H1 (cell line): ENCODE measurements at regions not wholly inside any gene's neighbourhood (a gene's known extent, or its start where the extent isn't known, plus 50 kb on each side); places are given as distances from the start of the nearest gene placed in this dataset.

ENCODE experiments used
- EZH2 ChIP-seq: fragments of 200-600 bp; sonication (generic); IDR thresholded peaks from 2 replicates; pipeline ENCODE4 v1.7.1; 2012; ENCODE audit warnings: low read depth, mild to moderate bottlenecking, moderate library complexity, low read length, inconsistent platforms; ENCODE audit not compliant: severe bottlenecking
- HDAC2 ChIP-seq, 2 experiments: fragments of 300-600 bp in 1 of 2; sonication (generic) in 1 of 2; IDR thresholded peaks; 2 replicates each; pipeline ENCODE4 v1.6.1; 2011 to 2012; ENCODE audit warnings: low read depth in 2 of 2, low read length in 2 of 2, mild to moderate bottlenecking in 2 of 2, moderate library complexity in 2 of 2, borderline replicate concordance in 1 of 2, inconsistent platforms in 1 of 2
- SUZ12 ChIP-seq: fragments of 200-600 bp; sonication (generic); IDR thresholded peaks from 2 replicates; pipeline ENCODE4 v1.6.1; 2012; ENCODE audit warnings: mild to moderate bottlenecking, inconsistent platforms, low read length, moderate library complexity, mixed read lengths
- TF ChIP-seq, protein P1 (sequence below): fragments of 300-600 bp; sonication (generic); IDR thresholded peaks from 2 replicates; pipeline ENCODE4 v1.7.1; 2012; ENCODE audit warnings: low read length, moderate library complexity, mild to moderate bottlenecking, inconsistent platforms; ENCODE audit not compliant: insufficient replicate concordance

DNA sequence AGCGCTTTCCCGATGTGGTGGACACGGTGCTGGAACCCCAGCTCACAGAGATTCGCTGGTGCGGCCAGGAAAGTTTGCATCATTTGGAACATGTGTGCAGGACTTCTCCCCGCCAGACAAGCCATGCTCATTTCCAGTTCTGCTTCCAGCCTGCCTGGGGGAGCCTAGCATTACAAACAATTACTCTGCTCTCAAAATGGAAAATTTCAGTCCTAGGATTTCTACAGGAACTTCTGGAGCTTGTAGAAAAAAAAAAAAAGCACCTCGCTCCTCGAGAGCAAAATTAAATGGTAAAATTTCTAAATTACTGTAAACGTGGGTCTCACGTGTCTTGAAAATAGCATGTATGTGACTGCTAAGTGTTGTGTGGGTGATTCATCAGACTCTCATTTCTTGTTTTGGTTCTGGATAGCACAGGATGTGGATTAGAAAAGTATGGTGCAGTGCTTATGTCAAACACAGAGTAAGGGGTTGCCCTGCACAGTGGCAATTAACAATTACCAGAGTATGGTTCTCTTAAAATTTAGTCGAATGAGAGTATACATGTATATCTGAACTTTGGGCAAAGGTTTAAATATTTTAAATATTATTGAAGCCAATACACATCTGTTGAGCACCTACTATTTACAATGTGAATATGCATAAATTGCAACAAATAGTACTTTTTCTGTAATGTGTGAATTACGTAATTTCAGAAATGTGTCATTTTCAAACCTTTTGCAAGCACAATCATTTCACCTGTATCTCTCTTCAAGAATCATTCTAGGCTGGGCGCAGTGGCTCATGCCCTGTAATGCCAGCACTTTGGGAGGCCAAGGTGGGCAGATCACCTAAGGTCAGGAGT lies 61.8 kb upstream of the PTGFRN start (continued):
- TF ChIP-seq HDAC2 (IDR thresholded peaks at IDR 0.05; ENCODE audit: borderline replicate concordance in 1 of 2, low read depth in 2 of 2, low read length in 2 of 2) = no peak
- no peak for TF ChIP-seq SUZ12
- no peak for TF ChIP-seq EZH2
- TF ChIP-seq, protein P1, sequence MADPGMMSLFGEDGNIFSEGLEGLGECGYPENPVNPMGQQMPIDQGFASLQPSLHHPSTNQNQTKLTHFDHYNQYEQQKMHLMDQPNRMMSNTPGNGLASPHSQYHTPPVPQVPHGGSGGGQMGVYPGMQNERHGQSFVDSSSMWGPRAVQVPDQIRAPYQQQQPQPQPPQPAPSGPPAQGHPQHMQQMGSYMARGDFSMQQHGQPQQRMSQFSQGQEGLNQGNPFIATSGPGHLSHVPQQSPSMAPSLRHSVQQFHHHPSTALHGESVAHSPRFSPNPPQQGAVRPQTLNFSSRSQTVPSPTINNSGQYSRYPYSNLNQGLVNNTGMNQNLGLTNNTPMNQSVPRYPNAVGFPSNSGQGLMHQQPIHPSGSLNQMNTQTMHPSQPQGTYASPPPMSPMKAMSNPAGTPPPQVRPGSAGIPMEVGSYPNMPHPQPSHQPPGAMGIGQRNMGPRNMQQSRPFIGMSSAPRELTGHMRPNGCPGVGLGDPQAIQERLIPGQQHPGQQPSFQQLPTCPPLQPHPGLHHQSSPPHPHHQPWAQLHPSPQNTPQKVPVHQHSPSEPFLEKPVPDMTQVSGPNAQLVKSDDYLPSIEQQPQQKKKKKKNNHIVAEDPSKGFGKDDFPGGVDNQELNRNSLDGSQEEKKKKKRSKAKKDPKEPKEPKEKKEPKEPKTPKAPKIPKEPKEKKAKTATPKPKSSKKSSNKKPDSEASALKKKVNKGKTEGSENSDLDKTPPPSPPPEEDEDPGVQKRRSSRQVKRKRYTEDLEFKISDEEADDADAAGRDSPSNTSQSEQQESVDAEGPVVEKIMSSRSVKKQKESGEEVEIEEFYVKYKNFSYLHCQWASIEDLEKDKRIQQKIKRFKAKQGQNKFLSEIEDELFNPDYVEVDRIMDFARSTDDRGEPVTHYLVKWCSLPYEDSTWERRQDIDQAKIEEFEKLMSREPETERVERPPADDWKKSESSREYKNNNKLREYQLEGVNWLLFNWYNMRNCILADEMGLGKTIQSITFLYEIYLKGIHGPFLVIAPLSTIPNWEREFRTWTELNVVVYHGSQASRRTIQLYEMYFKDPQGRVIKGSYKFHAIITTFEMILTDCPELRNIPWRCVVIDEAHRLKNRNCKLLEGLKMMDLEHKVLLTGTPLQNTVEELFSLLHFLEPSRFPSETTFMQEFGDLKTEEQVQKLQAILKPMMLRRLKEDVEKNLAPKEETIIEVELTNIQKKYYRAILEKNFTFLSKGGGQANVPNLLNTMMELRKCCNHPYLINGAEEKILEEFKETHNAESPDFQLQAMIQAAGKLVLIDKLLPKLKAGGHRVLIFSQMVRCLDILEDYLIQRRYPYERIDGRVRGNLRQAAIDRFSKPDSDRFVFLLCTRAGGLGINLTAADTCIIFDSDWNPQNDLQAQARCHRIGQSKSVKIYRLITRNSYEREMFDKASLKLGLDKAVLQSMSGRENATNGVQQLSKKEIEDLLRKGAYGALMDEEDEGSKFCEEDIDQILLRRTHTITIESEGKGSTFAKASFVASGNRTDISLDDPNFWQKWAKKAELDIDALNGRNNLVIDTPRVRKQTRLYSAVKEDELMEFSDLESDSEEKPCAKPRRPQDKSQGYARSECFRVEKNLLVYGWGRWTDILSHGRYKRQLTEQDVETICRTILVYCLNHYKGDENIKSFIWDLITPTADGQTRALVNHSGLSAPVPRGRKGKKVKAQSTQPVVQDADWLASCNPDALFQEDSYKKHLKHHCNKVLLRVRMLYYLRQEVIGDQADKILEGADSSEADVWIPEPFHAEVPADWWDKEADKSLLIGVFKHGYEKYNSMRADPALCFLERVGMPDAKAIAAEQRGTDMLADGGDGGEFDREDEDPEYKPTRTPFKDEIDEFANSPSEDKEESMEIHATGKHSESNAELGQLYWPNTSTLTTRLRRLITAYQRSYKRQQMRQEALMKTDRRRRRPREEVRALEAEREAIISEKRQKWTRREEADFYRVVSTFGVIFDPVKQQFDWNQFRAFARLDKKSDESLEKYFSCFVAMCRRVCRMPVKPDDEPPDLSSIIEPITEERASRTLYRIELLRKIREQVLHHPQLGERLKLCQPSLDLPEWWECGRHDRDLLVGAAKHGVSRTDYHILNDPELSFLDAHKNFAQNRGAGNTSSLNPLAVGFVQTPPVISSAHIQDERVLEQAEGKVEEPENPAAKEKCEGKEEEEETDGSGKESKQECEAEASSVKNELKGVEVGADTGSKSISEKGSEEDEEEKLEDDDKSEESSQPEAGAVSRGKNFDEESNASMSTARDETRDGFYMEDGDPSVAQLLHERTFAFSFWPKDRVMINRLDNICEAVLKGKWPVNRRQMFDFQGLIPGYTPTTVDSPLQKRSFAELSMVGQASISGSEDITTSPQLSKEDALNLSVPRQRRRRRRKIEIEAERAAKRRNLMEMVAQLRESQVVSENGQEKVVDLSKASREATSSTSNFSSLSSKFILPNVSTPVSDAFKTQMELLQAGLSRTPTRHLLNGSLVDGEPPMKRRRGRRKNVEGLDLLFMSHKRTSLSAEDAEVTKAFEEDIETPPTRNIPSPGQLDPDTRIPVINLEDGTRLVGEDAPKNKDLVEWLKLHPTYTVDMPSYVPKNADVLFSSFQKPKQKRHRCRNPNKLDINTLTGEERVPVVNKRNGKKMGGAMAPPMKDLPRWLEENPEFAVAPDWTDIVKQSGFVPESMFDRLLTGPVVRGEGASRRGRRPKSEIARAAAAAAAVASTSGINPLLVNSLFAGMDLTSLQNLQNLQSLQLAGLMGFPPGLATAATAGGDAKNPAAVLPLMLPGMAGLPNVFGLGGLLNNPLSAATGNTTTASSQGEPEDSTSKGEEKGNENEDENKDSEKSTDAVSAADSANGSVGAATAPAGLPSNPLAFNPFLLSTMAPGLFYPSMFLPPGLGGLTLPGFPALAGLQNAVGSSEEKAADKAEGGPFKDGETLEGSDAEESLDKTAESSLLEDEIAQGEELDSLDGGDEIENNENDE = no peak
